OCI-LY7 (cell line): ENCODE measurements at regions not wholly inside any gene's neighbourhood (a gene's known extent, or its start where the extent isn't known, plus 50 kb on each side); places are given as distances from the start of the nearest gene placed in this dataset.
"Not testable (repeated sequence)": the region's sequence is repeated elsewhere in the genome, so short reads cannot be mapped to it uniquely, and the experiment has no call there.

Experiments
- EZH2phosphoT487 ChIP-seq: fragments of 200-600 bp; sonication (generic); IDR thresholded peaks from 2 replicates; pipeline ENCODE4 v1.6.1; 2018; ENCODE audit warnings: low read depth, borderline replicate concordance, mild to moderate bottlenecking, mixed run types, antibody characterized with exemption, low read length, moderate library complexity, mixed read lengths
- TF ChIP-seq, protein P1 (sequence below): fragments of 200-600 bp; sonication (generic); conservative IDR thresholded peaks from 2 replicates; pipeline ENCODE4 v1.5.1; 2014; ENCODE audit warnings: mild to moderate bottlenecking, antibody characterized with exemption, low read length, moderate library complexity, mixed read lengths

DNA sequence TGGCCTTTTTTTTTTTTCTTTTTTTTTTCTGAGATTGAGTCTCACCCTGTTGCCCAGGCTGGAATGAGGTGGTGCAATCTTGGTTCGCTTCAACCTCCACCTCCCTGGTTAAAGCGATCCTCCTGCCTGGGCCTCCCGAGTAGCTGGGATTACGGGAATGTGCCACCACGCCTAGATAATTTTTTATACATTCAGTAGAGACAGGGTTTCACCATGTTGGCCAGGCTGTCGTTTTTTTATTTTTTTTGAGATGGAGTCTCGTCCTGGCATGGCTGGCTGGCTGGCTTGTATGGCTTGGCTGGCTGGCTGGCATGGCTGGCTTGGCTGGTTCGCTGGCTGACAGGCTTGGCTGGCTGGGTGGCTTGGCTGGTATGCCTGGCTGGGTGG lies 2812.1 kb downstream of the RPIA start:
- TF ChIP-seq, protein P1, sequence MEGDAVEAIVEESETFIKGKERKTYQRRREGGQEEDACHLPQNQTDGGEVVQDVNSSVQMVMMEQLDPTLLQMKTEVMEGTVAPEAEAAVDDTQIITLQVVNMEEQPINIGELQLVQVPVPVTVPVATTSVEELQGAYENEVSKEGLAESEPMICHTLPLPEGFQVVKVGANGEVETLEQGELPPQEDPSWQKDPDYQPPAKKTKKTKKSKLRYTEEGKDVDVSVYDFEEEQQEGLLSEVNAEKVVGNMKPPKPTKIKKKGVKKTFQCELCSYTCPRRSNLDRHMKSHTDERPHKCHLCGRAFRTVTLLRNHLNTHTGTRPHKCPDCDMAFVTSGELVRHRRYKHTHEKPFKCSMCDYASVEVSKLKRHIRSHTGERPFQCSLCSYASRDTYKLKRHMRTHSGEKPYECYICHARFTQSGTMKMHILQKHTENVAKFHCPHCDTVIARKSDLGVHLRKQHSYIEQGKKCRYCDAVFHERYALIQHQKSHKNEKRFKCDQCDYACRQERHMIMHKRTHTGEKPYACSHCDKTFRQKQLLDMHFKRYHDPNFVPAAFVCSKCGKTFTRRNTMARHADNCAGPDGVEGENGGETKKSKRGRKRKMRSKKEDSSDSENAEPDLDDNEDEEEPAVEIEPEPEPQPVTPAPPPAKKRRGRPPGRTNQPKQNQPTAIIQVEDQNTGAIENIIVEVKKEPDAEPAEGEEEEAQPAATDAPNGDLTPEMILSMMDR = not testable (repeated sequence)
- TF ChIP-seq EZH2phosphoT487 = not testable (repeated sequence)
